Posterior vena cava (tissue), 2 donors: ENCODE measurements at regions not wholly inside any gene's neighbourhood (a gene's known extent, or its start where the extent isn't known, plus 50 kb on each side); places are given as distances from the start of the nearest gene placed in this dataset.

Experiments used
- DNase-seq: peaks from one replicate; pipeline ENCODE4 v3.0.0-alpha.2; 2020; ENCODE audit warnings: low spot score
- intact Hi-C, 2 donors: fragments of 100-400 bp; cut with DNase I; formaldehyde crosslinking; loops; one replicate each; pipeline versions ENCODE4 v1.14.1 to v1.14.2; 2022 to 2023
- donor health status: DM: yes; HTN: yes; CAD: no.
- donor health status: DM: yes; HTN: yes; CAD: no.

DNA sequence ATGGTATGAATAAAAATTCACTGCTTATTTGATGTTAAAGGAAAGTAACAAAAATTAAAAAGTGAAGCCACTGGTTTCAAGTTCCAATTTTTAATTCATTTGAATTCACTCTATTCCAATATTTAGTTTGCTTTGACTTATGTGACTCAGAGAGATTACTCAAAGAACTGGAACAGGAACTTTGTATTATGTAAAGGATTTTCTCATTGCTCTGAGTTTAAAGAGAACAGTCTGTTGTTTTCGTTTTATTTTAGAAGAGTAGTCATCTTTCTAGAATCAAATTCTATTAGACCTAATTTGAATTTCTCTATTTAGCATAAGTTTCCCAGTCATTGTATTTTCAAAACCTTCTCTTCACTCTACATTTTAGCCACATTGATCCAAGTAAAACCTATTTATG lies 300.1 kb upstream of the SLC8A1 start:
- intact Hi-C loops: no loop called here

DNA sequence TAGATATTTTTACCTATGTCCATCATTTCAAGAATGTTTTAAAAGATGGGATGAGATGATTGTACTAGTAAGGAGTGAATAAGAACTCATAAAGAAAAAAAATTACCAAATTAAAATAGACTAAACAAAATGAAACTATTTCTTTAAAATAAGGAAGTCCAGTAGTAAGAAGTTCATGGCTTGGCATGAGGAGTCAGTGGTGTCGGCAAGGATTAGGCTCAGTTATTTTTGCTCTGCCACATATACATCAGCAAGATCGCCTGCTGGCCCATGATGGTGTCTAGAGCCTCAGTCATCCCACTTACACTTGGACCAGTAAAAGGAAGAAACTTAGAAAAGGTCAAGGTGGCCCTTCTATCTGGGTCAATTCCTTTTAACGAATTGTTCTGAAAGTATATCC lies 300.9 kb upstream of the SLC8A1 start:
- no peak for DNase-seq
- intact Hi-C loops: no loop called here

More for the DNA sequence above, 300.1 kb upstream of the SLC8A1 start:
- DNase-seq: no peak

- intact Hi-C loops: no loop called here
- DNase-seq: no peak
Measured at GRCh38 chr2:40754912-40755311, 303.0 kb upstream of the SLC8A1 start.

- intact Hi-C loops: no loop called here
- DNase-seq: no peak
Measured at GRCh38 chr2:40758401-40759155, 306.7 kb upstream of the SLC8A1 start.

DNA sequence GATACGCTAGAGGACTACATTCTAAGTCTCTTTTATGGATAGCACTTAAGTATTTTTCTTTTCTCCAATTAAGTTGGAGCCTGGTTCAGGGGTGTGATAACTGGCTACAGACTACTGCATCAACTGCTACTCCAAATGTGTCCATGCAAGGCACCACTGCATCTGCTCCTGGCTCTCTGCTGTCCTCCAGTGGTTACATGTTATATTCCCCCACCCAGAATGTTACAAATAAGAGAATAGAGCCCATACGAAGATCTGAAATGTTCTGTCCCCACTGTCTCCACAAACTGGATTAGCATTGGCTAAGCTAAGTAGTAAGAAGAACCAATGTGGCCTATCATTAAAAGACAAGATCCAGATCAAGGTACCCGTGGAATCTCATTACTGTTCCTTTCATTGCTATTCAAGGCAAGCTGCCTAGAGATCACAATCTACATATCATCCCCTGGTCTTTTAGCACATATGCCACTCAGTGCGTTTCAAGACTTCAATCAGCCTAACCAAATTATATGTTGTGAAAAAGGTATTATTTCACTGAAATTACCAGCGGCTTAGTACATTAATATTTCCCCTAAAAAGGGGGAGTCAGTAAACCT lies 308.3 kb upstream of the SLC8A1 start:
- intact Hi-C loops: no loop called here
- no peak for DNase-seq

GRCh38 chr2:40773291-40773690 lies 321.4 kb upstream of the SLC8A1 start:
- intact Hi-C loops: no loop called here

DNA sequence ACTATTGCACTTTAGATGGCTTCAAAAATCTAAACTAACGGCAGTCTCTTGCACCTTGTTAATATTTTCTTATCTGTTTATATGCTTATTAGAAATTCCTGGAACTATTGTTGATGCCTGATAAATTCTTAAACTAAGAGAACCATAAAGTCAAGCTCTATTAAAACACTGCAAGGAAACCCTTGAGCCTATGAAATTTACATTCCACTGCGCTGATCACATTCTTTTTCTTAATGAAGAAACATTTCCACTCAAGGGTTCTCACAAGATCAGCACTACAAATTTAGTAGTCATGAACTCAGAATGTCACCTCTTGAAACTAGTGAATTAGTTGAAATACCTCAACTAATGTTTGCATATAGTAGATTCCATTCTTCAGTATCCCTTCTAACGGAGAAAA lies 331.8 kb upstream of the SLC8A1 start:
- no peak for DNase-seq
- intact Hi-C loops: no loop called here

More at GRCh38 chr2:40773291-40773690, 321.4 kb upstream of the SLC8A1 start:
- no peak for DNase-seq

DNA sequence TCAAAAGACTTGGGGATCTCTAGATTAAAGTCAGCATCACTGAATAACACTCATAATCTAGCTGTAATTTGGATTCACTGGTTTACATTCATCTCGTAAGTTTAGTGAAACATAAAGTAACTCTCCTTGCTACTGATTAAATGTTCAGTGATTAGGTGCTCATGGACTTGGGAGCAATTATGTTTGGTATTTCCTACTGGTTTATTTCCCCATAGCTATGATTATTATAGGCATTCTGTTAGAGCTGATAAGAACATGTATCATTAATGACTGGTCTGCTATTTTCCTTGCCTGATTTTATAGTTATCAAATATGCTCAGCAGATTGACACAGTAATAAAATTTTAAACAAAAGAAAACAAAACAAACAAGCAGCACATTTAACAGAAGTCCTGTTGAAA lies 334.7 kb upstream of the SLC8A1 start:
- intact Hi-C loops: no loop called here
- no peak for DNase-seq

GRCh38 chr2:40797120-40797519 lies 345.2 kb upstream of the SLC8A1 start:
- no peak for DNase-seq
- intact Hi-C loops: no loop called here

GRCh38 chr2:40803900-40804299 lies 352.0 kb upstream of the SLC8A1 start:
- DNase-seq: no peak
- intact Hi-C loops: no loop called here

GRCh38 chr2:40809156-40809555 lies 357.3 kb upstream of the SLC8A1 start:
- no peak for DNase-seq
- intact Hi-C loops: no loop called here

DNA sequence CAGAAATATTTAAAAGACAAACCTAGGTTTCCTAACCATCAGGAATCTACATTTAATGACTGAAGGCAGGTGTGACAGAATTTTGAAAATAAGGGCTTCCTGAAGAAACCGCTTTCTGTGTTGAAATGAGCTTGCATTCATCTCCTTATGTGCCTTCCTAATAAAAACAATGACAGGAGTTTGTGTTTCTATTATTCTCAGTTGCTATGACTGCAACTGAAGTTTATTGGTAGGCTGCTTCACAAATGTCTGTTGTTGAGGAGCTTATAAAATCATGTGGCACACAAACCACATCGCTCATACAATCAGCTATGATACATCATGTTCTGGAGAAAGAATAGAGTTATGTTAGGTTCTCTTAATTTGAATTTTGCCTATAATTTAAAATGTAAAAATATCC lies 362.7 kb upstream of the SLC8A1 start:
- DNase-seq: no peak

GRCh38 chr2:40820319-40820718 lies 368.4 kb upstream of the SLC8A1 start:
- intact Hi-C loops: no loop called here
- no peak for DNase-seq

More for the DNA sequence above, 362.7 kb upstream of the SLC8A1 start:
- intact Hi-C loops: no loop called here

GRCh38 chr2:40823478-40823877 lies 371.6 kb upstream of the SLC8A1 start:
- intact Hi-C loops: no loop called here
- DNase-seq: no peak

GRCh38 chr2:40824278-40824677 lies 372.4 kb upstream of the SLC8A1 start:
- DNase-seq: no peak
- intact Hi-C loops: no loop called here

- no peak for DNase-seq
- intact Hi-C loops: no loop called here
Measured at GRCh38 chr2:40827392-40827791, 375.5 kb upstream of the SLC8A1 start.

- intact Hi-C loops: loop anchor here in 1 of 2 donors (5.0 kb wide), 1 partner anchor 486 kb away; no protein-coding TSS in a partner anchor
- DNase-seq: no peak
Measured at GRCh38 chr2:40831321-40831873, 379.5 kb upstream of the SLC8A1 start.

GRCh38 chr2:40841856-40842255 lies 390.0 kb upstream of the SLC8A1 start:
- intact Hi-C loops: no loop called here
- DNase-seq: no peak

DNA sequence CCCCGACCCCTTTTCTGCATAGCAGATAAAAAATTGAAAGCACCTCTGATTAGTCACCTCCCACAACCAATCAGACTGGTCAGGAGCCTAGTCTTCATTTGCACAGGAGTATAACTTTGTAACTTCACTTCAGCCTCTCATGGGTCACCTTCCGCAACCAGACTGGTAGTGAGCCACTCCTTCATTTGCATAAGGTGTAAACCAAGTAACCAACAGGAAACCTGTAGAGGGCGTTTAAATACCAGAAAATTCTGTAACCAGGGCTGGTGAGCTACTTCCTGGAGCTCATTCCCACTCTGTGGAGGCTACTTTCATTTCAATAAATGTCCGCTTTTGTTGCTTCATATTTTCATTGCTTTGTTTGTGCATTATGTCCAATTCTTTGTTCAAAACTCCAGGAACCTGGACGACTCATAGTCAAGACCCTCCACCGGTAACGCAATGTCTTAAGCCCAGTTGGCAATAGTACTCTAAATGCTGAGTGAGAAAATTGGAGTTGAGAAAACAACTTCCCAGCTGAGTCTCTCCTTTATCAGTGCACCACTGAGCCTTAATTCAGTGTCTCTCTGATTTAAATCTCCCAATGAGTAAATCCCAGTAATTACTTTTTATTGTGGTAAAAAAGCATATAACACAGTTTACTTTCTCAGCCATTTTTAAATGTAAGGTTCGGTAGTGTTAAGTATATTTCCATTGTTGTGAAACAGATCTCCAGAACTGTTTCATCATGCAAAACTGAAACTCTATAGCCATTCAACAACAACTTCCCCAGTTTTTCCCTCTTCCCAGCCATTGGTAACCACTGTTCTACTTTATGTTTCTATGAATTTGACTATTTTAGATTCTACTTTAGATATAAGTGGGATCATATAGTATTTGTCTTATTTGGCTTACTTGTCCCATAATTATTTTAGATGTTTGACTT lies 392.7 kb upstream of the SLC8A1 start:
- intact Hi-C loops: no loop called here

GRCh38 chr2:40851661-40852060 lies 399.8 kb upstream of the SLC8A1 start:
- intact Hi-C loops: no loop called here
- DNase-seq: no peak

More for the DNA sequence above, 392.7 kb upstream of the SLC8A1 start:
- DNase-seq: no peak
